OCI-LY7 (cell line): ENCODE measurements at regions not wholly inside any gene's neighbourhood (a gene's known extent, or its start where the extent isn't known, plus 50 kb on each side); places are given as distances from the start of the nearest gene placed in this dataset.

ENCODE experiments used
- BruUV-seq: library from RNA; stranded (reverse); fragments of 400-500 nt; replicated peaks from 2 replicates; lab custom pipeline; 2021; lab: Mats Ljungman, UMichigan
- CTCF ChIA-PET: fragments of 300-600 bp; sonication (Branson Sonifier 250); formaldehyde crosslinking; loops from one replicate; lab custom pipeline; 2022; ENCODE audit warnings: antibody characterized with exemption; ENCODE audit not compliant: unreplicated experiment; lab: Charles Lee
- POLR2A ChIA-PET: fragments of 300-600 bp; sonication (Branson Sonifier 250); formaldehyde crosslinking; loops from one replicate; lab custom pipeline; 2022; ENCODE audit warnings: antibody characterized with exemption; lab: Charles Lee
- DNase-seq: peaks from one replicate; pipeline ENCODE4 v3.0.0-alpha.2; 2015; ENCODE audit warnings: low spot score
- H2AFZ ChIP-seq: fragments of 200-600 bp; sonication (generic), shearing (Covaris generic); 2 replicates; pipeline ENCODE4 v1.6.1; 2014; ENCODE audit warnings: mild to moderate bottlenecking, antibody characterized with exemption, low read length, moderate library complexity
- H3K27ac ChIP-seq: fragments of 200-600 bp; sonication (generic); 2 replicates; pipeline ENCODE4 v1.5.1; 2014; ENCODE audit warnings: mixed run types, low read depth, mild to moderate bottlenecking, moderate library complexity, low read length, inconsistent platforms; ENCODE audit not compliant: poor library complexity, severe bottlenecking
- H3K36me3 ChIP-seq: fragments of 200-600 bp; sonication (generic); 2 replicates; pipeline ENCODE4 v1.6.1; 2014; ENCODE audit warnings: mild to moderate bottlenecking, antibody characterized with exemption, low read length, moderate library complexity, mixed read lengths; ENCODE audit not compliant: insufficient read depth
- H3K4me1 ChIP-seq: fragments of 200-600 bp; sonication (generic); 2 replicates; pipeline ENCODE4 v1.5.1; 2014; ENCODE audit warnings: mild to moderate bottlenecking, low read length; ENCODE audit not compliant: insufficient read depth, poor library complexity, severe bottlenecking
- H3K4me2 ChIP-seq: fragments of 200-600 bp; sonication (generic); 2 replicates; pipeline ENCODE4 v1.6.1; 2014; ENCODE audit warnings: mild to moderate bottlenecking, low read length
- H3K4me3 ChIP-seq: fragments of 200-600 bp; sonication (generic); 2 replicates; pipeline ENCODE4 v1.5.1; 2014; ENCODE audit warnings: mild to moderate bottlenecking, low read depth, low read length; ENCODE audit not compliant: poor library complexity, severe bottlenecking
- H3K79me2 ChIP-seq: fragments of 200-600 bp; sonication (generic); 2 replicates; pipeline ENCODE4 v1.6.1; 2016; ENCODE audit warnings: low read depth, mild to moderate bottlenecking, low read length, moderate library complexity, mixed read lengths; ENCODE audit not compliant: insufficient read depth
- H3K9me2 ChIP-seq: fragments of 200-600 bp; sonication (generic); 2 replicates; pipeline ENCODE4 v1.6.1; 2016; ENCODE audit warnings: mild to moderate bottlenecking, low read length, mixed read lengths; ENCODE audit not compliant: insufficient read depth
- H3K9me3 ChIP-seq: fragments of 200-600 bp; sonication (generic); 2 replicates; pipeline ENCODE4 v1.6.1; 2014; ENCODE audit warnings: mild to moderate bottlenecking, mixed run types, low read length, mixed read lengths
- H4K20me1 ChIP-seq: fragments of 200-600 bp; sonication (generic); 2 replicates; pipeline ENCODE4 v1.6.1; 2014; ENCODE audit warnings: mild to moderate bottlenecking, antibody characterized with exemption, low read length, moderate library complexity, mixed read lengths; ENCODE audit not compliant: insufficient read depth
- CTCF ChIP-seq: fragments of 200-600 bp; sonication (generic); conservative IDR thresholded peaks from 2 replicates; pipeline ENCODE4 v1.5.1; 2014; ENCODE audit warnings: mild to moderate bottlenecking, antibody characterized with exemption, low read length, moderate library complexity, mixed read lengths
- EZH2phosphoT487 ChIP-seq: fragments of 200-600 bp; sonication (generic); IDR thresholded peaks from 2 replicates; pipeline ENCODE4 v1.6.1; 2018; ENCODE audit warnings: low read depth, borderline replicate concordance, mild to moderate bottlenecking, mixed run types, antibody characterized with exemption, low read length, moderate library complexity, mixed read lengths
- intact Hi-C: fragments of 100-400 bp; cut with micrococcal nuclease; formaldehyde crosslinking; loops from one replicate; pipeline ENCODE4 v1.10.0; 2022; ENCODE audit not compliant: unreplicated experiment

DNA sequence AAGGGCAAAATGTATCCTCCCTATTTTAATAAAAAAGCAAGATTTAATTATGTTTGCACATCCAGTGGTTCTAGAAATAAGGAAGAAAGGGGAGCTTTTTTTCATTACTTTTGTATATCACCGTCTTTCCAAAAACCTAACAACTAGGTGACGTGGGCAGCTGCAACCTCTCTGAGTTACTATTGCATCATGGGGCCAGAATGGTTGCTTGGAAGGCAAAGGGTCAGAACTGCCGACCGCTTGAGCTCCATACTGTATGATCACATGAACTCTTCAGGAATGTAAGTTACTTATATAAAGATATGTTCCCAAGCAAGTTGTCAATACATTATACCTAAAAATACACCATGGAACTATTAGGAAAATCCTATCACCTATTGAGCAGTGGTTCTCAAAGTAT, 85.6 kb upstream of the HIVEP3 start:
- Histone ChIP-seq H3K9me2 (no peaks in the 10 kb centered on the region), H4K20me1 (no peaks in the 10 kb centered on the region), H3K79me2 (no peaks in the 10 kb centered on the region), H2AFZ (no peak overlapping the region), H3K4me1 (no peaks in the 10 kb centered on the region), H3K4me3 (no peak overlapping the region), H3K9me3 (no peaks in the 10 kb centered on the region), H3K4me2 (no peak overlapping the region), H3K36me3 (no peaks in the 10 kb centered on the region), H3K27ac (no peak overlapping the region)
- BruUV-seq: no TSS peak
- CTCF ChIA-PET: no interaction called here
- TF ChIP-seq CTCF (no peak), EZH2phosphoT487 (no peak)
- POLR2A ChIA-PET: no interaction called here
- intact Hi-C loops: no loop called here
- DNase-seq: no peak

DNA sequence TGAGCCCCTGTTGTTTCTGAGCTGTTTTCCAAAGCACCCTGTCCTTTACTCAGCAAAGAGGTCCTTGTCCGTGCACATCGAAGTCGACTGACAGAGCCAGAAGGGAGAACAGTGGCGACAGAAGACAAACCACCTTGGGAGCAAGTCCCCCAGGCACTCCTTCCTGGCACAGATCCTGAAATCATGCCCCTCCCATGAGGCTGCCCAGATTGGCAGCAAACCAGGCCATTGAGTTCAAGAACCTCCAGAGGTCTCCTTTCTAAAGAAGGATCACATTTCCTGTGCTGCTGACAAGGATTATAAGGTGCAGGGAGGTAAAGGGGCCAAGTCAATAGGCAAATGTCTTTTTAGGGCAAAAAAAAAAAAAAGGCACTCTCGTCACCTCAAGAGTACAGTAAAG, 84.7 kb upstream of the HIVEP3 start:
- Histone ChIP-seq H4K20me1 (no peaks in the 10 kb centered on the region), H3K9me2 (no peaks in the 10 kb centered on the region), H3K4me3 (no peak overlapping the region), H3K9me3 (no peaks in the 10 kb centered on the region), H3K27ac (no peak overlapping the region), H3K36me3 (no peaks in the 10 kb centered on the region), H3K4me1 (no peaks in the 10 kb centered on the region), H2AFZ (no peak overlapping the region), H3K4me2 (no peak overlapping the region), H3K79me2 (no peaks in the 10 kb centered on the region)
- POLR2A ChIA-PET: no interaction called here
- TF ChIP-seq CTCF: no peak
- no TSS peak for BruUV-seq
- DNase-seq: no peak
- CTCF ChIA-PET: no interaction called here
- intact Hi-C loops: no loop called here

DNA sequence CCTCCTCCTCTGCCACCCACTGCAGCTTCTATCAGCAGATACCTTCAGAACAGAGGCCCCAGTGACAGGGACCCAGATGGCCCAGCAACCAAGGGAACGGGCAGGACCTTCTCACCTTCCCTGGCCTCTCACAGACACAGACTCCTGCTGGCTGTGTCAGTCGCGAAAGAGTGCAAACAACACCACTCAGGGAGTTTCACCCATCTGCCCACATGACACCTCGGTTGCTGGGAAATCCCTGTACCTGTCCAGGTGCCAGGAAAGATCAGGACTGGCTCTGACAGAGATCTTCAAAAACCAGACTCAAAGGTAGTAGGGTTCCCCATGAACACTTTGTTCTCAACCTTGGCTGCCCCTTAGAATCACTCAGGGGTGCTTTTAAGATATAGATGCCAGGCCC, 83.5 kb upstream of the HIVEP3 start:
- BruUV-seq: no TSS peak
- TF ChIP-seq CTCF (no peak), EZH2phosphoT487 (no peak)
- Histone ChIP-seq H3K27ac (no peak overlapping the region), H4K20me1 (no peaks in the 10 kb centered on the region), H3K4me1 (no peaks in the 10 kb centered on the region), H3K9me2 (no peaks in the 10 kb centered on the region), H3K4me2 (no peak overlapping the region), H3K4me3 (no peak overlapping the region), H3K9me3 (no peaks in the 10 kb centered on the region), H3K79me2 (no peaks in the 10 kb centered on the region), H2AFZ (no peak overlapping the region), H3K36me3 (no peaks in the 10 kb centered on the region)
- ChIA-PET CTCF (no interaction called here), POLR2A (no interaction called here)
- no peak for DNase-seq
- intact Hi-C loops: no loop called here
